NCI-H2171 (cell line): ENCODE measurements at regions not wholly inside any gene's neighbourhood (a gene's known extent, or its start where the extent isn't known, plus 50 kb on each side); places are given as distances from the start of the nearest gene placed in this dataset.

Source experiments
- DNase-seq: peaks from one replicate; lab custom pipeline; 2025; lab: John Stamatoyannopoulos, UW

DNA sequence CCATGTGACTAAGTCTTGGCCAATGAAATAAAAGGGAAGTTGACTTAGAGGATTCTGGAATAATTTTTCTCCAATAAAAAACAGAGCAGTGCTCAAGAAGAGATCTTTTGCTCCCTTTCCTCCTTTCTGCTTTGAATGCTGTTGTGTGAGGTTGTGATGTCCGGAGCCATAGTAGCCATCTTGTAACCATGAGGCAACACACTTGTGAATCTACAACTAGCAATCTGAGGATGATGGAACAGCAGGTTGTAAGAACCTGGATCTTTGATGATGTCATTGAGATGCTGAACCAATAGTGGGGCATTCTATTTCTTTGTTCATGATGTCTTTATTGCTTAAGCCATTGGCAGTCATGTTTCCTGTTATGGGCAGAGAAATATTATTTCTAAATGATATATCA is 230.0 kb upstream of the SRRM4 start:
- no peak for DNase-seq

DNA sequence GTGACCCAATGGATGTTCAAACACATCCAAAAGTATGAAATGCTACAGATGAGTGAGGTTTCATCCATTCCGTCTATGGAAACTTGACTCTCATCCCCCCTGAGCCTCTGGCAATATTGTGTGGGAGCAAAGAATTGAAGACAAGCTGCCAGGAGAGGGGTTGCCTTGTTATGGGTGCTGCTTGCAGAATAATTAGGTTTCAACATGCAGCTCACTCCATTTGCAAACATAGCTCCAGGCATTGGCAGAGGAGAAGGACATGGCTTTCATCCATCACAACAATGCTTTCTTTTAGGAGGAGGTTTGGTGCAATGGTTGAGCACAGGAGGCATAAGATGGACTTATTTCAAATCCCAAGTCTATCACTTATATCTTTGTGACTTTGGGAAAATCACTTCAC is 220.7 kb upstream of the SRRM4 start:
- no peak for DNase-seq

DNA sequence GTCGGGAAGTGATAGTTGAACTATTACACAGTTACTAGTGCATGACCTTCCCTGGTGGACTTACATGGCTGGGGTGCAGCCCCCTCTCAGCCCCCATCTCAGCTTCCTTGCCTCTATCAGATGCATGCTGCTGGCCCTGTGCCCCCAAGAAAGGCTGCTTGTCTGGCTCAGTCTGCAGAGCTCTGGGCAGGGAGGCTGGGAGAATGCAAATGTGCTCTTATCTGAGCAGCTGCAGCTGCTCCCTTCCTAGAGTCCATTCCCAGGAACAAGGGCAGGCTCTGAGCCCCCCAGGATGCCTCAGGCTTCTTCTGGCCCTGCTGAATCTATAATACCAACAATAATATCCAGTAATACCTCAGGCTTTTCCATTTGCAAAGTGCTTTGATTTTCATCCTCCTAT is 218.1 kb upstream of the SRRM4 start:
- no peak for DNase-seq

DNA sequence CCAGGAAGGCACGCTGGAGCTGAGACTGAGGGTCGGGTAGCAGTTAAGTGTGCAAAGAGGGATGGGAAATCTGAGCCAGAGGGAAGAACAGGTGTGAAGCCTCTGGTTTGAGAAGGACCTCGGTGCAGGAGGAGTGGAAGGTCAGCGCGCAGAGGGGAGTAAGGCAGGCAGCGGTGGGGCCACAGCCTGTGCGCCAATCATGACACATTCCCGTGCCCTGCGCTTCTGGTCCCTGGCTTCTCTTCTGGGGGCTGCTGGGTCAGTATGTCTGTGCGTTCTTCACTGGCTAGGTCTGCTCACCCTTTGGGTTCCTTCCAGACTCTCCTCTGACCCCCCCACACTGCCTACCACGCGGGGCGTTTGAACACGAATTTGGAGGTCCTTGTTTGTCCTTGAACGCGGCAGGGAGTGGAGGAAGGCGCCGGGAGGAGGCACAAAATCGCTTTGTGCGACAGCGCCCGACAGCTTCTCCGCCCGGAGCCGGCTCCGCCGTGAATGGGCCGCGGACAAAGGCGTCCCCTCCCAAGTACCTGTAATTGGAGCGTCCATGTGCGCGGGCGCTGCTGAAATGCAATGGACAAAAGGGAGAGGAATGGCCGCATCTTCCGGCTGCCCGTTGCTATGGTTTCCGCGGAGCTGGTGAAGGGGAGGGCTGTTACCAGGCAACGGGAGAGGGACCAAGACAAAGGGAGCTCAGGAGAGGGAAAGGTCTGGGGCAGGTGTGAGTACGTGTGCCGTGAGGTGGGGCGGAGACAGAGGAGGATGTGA is 207.2 kb upstream of the SRRM4 start:
- peak; percentile 56 for DNase-seq

DNA sequence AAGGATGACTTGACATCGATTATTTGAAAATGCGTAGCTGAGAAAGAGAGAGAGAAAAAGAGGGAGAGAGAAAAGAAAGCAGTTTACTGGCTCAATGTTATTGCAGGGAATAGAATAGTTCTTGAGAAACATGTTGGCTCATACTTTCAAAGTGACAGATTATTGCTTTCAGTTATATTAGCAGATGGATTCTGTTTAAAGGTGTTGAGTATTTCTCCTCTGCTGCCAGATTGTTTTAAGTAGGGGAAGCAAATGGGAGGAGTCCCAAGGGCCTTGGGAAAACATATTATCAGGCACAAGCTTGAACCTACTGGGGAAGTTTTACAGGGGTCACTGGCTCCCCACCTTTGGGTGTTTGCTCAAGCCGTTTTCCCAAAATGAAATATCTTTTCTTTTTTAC is 203.8 kb upstream of the SRRM4 start:
- no peak for DNase-seq

DNA sequence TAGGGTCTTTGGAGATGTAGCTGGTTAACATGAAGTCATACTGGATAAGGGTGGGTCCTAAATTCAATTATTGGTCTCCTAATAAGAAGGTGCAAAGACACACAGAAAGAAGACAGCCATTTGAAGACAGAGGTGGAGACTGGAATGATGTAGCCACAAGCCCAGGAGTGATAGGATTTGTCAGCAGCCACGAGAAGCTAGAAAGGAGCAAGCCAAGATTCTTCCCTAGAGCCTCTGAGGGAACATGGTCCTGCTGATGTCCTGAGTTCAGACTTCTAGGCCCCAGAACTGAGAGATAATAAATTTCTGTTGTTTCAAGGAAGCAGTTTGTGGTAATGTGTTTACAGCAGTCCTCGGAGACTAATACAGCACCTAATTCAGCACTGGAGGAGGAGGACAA is 203.3 kb upstream of the SRRM4 start:
- no peak for DNase-seq

DNA sequence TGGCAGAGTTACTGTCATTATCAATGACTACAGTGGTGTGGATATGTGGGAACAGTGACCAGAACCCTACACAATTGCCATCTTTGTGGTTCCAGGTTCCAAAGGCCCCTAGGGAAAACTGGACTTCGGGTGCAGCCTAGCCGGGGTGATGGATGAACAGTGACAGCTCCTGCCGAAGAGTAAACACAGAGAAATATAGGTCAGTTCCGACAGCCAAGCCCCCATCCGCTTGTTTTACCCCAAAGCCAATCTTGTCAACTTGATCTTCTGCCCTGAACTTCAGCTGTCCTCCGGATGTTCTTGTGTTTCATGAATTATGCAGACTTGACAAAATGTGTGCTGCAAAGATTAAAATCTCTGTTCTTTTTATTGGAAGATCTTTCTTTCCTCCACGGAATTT is 200.4 kb upstream of the SRRM4 start:
- DNase-seq: no peak

DNA sequence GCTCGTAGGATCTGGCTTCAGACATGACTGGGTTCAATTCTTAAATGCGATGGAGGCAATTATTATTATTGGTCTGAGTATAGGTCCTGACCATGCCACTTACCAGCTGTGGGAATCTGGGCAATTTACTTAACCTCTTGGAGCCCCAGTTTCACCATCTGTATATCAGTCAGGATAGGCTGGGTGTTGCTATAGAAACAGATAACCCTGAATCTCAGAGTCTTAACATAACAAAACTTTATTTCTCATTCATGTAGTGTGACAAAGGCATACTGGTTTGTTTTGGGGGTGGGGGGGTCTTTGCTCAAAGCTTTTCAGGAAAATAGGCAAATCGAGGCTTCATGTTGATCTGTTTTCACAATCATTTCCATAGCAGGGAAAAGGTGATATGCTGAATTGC is 199.6 kb upstream of the SRRM4 start:
- no peak for DNase-seq

DNA sequence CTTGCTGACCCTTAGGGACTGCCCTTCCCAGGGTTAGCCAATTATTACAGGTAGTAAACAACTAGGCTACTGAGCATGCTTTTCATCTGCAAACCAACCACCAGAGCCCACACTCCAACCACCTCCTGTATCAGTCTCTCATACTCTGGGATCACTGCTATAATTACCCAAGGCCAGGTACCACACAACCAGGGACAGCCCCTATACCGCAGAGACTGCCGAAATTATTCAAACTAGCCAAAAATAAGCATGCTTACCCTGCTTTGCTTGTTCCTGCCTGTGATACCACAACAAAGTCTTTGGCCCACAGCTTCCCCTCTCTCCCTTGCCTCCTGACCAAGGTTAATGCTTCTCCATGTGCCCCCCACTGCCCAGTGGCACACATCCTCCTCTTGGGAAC is 197.6 kb upstream of the SRRM4 start:
- no peak for DNase-seq

DNA sequence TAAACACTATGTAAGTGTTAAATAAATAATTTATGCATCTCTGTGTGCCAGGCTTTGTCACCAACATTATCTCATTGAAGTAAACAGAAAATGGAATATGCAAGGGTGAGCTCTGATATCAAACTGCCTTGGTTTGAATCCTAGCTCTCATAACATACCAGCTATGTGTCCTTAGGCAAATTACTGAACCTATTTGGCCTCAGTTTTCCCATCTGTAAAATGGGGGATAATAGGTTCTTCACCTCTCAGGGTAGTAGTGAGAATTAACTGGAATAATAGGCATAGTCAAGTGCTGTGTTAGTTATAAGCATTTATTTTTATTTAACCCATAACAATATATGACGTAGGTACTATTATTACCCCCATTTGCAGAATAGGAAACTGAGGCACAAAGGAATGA is 190.8 kb upstream of the SRRM4 start:
- no peak for DNase-seq

DNA sequence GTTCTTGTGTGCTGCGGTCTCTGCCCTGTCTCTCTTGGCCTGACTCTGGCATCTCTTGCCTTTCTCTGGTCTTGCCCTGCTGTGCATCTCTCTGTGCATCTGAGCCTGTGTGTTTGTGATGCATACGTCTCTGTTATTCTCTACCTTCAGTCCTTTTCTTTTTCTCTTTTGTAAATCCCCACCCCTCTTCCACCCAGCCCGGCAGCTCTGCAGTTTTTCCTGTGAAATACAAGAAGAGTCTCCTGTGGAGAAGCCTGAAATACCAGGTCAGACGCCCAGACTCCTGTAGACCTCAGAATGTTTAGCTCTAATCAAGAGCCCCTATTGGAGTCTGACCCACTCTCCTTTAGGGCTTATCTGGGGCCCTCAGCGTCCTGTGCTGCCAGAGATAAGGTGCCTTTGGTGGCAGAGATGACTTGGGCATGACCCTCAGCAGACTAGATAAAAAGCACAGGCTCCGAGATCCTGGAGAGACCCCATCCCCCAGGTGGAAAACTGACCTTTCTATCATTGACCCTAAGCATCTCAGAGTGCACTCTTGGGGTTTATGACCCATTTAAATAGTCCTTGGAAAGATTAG is 167.5 kb upstream of the SRRM4 start:
- DNase-seq: no peak

DNA sequence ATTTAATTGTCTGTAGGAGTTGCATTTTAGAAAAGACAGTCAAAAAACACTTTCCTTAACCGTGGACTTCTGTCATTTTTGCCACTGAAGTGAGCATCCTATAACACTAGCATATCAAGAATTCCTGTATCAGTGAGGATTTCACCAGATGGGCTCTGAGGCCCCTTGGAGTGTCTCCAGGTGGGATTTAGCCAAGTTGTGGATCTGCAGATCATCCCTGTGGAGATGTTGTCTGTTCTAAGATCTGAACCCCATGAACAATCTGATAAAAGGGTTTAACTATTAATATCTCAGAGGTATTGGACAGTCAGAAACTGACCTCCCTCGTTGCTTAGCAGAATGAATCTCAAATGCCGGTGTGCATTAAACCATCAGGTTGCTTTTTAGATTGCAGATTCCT is 165.0 kb upstream of the SRRM4 start:
- DNase-seq: no peak

DNA sequence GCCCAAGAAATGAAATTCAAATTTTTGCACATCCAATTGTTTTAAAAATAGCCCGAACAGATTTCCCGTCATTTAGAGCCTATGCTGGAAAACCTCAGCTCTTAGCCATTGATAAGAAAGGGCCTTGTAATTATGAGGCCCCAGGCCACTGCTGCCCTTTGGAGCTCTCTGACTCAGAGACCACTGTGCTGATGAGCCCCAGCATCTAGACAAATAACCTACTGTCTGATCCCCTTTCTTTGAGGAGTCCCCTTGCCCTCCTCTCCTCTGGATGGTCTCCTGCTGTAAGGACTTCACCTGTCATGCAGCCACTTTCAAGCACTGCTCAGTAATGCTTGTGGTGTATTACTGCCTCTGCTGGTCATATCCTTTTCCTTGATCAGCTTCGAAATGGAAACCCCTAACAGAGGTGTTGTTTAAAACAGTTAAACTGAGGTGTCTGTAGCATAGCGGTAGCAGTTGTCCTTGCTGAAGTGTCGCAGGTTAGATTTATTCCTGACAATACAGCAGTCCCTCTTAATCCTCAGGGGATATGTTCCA is 159.9 kb upstream of the SRRM4 start:
- no peak for DNase-seq

DNA sequence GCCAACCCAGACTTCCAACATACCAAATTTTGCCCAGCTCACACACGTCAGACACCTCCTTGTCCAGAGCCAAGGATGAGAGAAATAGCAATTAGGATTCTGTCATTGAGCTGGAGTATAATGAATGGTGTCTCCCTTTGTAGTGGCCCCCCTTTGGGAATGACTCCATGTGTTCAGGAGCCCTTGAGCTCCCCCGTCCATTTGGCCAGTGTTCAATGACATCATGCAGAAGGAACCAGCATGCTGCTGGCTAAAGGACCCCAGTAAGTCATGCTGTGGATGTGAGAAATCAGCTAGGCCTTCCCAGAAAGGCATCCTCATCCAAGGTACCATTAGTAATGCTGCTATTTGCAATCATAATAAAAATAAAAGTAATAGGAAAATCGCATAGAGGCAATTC is 158.8 kb upstream of the SRRM4 start:
- DNase-seq: no peak

DNA sequence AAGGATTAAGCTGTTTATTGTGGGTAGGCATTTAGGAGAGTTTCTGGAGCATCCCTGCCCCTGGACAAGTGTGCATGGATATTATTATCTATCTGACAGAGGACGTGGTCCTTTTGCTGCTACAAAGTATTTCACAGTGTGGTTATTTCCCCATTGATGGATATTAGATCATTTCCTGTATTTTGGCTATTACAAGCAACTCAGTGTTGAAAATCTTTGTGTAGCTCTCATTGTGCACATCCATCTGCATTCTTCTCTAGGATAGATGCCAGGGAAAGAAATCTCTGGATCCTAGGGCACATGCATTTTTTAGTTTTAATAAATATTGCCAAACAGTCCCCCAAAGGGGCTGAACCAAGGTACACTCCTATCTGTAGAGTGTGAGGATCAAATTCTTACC is 154.3 kb upstream of the SRRM4 start:
- no peak for DNase-seq

DNA sequence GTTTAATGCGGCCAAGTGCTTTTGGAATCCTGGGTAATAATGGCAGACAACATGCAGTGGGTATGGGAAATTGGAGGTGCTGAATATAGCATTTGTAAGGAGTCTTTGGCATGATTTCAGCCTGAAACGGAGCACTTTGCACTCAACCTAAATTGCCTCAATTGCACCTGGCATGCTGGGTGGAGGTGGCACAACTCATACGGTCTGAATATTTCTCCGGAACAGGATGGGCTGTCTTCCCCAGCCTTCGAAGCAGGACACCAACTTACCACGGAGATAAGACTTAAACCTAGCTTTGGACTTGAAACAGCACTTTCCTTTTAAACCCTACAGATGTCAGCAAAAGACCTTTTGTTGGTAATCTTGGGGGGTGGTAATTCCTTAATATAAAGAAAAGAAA is 153.7 kb upstream of the SRRM4 start:
- DNase-seq: no peak

DNA sequence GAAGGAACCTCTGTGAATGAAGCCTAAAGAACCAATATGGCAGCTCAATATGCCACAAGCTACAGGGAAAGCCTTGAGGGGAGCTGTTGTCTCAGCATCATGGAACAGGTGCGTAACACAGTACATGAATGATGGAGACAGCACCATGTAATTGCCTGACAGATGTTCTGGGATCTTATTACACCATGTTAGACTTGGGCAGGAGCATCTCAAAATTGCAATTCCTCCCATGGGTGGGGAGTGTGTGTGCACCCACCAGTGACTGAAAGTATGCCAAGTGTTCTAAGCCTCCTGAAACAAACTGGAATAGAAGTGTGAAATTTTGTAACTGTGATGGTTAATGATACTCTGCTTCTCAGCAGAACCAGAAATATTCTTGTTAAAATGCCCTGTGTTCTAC is 151.0 kb upstream of the SRRM4 start:
- DNase-seq: peak; percentile 82

DNA sequence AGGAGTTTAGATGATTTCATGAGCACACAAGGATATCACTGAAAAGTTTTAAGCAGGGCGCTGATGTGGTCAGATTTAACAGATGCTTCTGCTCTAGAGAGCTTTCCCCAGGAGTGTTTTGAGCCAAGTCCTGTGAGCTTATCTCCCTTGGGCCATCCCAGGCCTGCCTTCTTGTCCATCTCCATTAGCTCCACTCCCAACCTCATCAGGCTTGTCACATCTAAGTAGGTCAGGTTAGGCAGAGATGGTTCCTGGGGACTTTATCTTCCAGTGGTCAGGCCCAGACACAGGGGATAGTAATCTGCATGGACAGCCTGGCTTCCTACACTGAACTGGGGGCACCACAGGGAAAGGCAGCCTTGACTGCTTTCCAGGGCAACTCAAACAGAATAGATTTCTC is 145.4 kb upstream of the SRRM4 start:
- DNase-seq: no peak

DNA sequence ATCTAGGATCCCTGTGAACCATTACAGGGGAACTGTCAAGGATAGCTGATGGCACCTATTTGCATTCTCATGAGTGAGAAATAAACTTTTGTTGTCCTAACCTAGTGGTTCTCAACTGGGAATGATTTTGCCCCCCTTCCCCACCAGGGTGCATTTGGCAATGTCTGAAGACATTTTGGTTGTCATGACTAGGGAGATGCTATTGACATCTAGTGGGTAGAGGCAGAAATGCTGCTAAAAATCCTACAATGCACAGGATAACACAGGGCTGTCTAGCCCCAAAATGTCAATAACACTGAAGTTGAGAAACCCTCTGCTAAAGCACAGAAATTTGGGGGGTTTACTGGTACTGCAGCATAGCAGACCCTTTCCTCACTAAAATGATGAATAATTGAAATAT is 140.9 kb upstream of the SRRM4 start:
- no peak for DNase-seq

DNA sequence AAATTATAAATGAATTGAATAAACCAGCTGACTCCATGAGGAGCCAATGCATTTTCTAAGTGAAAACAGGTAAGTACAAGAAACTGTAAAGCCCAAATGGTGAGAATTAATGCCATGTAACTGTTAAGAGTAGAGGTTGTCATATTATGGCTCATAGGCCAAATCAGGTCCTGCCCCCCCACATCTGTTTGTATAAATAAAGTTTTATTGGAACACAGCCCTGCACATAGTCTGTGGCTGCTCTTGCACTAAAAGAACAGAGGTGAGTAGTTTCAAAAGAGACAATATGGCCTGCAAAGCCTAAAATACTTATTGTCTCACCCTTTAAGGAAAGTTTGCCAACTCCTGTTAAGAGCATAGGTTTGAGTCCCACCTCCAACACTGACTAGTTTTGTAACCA is 140.5 kb upstream of the SRRM4 start:
- DNase-seq: no peak

DNA sequence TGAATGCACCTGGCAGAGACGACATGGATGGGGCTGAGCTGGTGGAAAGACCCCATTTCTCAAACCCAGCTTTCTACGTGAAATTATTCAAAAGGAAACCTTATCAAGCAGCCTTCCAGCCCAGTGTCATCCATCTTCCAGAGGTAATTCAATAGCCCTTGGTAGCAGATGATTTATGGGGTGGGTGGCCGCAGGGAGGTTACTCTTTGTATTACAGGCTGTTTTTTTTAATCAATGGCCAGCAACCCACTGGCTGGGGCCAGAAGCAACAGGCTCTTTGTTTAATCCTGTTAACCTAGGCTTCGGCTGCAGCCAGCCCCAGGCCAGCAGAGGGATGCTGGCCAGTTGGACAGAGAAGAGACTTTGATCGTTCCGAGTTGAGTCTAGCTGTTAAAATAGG is 139.8 kb upstream of the SRRM4 start:
- DNase-seq: no peak

DNA sequence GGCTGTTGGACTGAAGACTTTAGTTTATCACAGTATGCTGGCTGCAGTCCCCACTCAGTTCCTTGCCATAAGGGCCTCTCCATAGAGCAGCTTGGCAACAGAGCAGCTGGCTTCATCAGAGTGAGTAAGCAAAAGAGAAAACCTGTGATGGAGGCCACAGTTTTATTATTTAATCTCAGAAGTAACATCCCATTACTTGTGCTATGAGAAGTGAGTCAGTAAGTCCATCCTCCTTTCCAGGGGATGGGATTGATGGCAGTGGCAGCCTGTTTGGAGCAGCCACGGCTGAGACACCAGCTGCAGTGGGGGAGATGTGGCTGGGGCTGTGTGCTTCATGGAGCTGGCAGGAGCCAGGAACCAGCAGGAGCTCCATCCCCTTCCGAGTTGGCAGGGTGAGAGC is 138.5 kb upstream of the SRRM4 start:
- DNase-seq: no peak

DNA sequence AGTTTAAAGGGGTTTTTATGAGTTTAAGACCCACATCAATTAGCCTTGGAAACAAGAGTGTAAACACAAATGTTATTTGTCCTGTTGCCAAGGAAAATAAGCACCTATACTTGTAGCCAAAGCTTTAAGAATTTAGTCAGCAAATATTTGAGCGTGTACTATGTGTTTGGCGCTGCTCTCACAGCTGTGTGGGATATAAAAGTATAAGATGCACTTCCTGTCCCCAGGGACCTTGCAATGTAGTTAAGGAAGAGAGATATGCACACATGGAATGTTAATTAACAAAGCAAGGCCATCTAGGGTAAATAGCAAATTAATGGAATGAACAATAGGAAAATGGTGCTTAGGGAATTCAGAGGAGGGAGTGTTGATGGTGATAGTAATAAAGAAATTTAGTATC is 134.9 kb upstream of the SRRM4 start:
- no peak for DNase-seq

DNA sequence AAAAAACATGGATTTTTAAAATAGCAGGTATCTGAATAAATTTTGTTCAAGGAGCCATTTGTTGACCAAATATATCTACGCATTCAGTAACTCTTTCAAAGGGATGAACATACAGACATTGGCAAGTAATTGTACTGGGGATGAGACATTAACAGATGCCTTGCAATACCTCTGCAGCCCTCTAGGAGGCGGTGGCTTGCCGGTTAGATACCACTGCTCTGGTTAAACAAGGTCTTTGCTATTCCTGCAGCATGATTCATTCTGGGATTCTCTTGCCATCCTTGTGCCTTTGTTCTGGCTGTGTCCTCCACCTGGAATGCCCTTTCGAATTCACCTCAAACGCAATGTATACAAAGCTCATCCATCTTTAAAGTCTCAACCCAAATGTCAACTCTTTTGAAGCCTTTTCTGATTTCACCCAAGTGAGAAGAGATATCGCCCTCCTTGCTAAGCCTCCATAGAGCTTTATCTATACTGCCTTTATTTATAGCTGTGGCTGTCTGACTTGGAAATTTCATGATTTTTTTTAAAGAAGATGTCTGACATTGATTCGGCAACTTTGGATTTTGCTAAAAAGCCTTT is 131.0 kb upstream of the SRRM4 start:
- no peak for DNase-seq
